ENCODE measurements at regions not wholly inside any gene's neighbourhood (a gene's known extent, or its start where the extent isn't known, plus 50 kb on each side); places are given as distances from the start of the nearest gene placed in this dataset.

GRCh38 chr9:8157683-8158324 lies 358.2 kb upstream of the DMAC1 start:
- no peak overlapping the region for H3K4me3 ChIP-seq (ENCODE audit: low read depth in 1 of 3, low read length in 3 of 3)
- no peaks in the 10 kb centered on the region for H3K36me3 ChIP-seq (ENCODE audit: control insufficient read depth in 4 of 4, insufficient read depth in 3 of 4, low read depth in 1 of 4, low read length in 3 of 4)
- no peak overlapping the region for H3K27ac ChIP-seq (ENCODE audit: low read depth in 1 of 2, low read length in 2 of 2)
- TF ChIP-seq, protein P1, sequence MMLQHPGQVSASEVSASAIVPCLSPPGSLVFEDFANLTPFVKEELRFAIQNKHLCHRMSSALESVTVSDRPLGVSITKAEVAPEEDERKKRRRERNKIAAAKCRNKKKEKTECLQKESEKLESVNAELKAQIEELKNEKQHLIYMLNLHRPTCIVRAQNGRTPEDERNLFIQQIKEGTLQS (IDR thresholded peaks at IDR 0.05), result no peak
- TF ChIP-seq, protein P2, sequence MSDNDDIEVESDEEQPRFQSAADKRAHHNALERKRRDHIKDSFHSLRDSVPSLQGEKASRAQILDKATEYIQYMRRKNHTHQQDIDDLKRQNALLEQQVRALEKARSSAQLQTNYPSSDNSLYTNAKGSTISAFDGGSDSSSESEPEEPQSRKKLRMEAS (IDR thresholded peaks at IDR 0.05), result no peak
- TF ChIP-seq TAF1 (conservative IDR thresholded peaks at IDR 0.05) (no peak), NR2F2 (IDR thresholded peaks at IDR 0.05) (no peak), RAD21 (IDR thresholded peaks at IDR 0.05) (no peak), EGR1 (IDR thresholded peaks at IDR 0.05; ENCODE audit: low read depth in 2 of 2) (no peak), FOXA2 (IDR thresholded peaks at IDR 0.05) (no peak), RXRA (IDR thresholded peaks at IDR 0.05) (no peak), HNF4A (conservative IDR thresholded peaks at IDR 0.05) (no peak), SP1 (IDR thresholded peaks at IDR 0.05) (no peak), REST (IDR thresholded peaks at IDR 0.05) (no peak), JUND (IDR thresholded peaks at IDR 0.05) (no peak), HNF4G (IDR thresholded peaks at IDR 0.05) (no peak), GABPA (IDR thresholded peaks at IDR 0.05 in 1 of 2, conservative IDR thresholded peaks at IDR 0.05 in 1 of 2) (no peak), FOXA1 (IDR thresholded peaks at IDR 0.05) (no peak), YY1 (IDR thresholded peaks at IDR 0.05) (no peak)
- TF ChIP-seq, protein P3, sequence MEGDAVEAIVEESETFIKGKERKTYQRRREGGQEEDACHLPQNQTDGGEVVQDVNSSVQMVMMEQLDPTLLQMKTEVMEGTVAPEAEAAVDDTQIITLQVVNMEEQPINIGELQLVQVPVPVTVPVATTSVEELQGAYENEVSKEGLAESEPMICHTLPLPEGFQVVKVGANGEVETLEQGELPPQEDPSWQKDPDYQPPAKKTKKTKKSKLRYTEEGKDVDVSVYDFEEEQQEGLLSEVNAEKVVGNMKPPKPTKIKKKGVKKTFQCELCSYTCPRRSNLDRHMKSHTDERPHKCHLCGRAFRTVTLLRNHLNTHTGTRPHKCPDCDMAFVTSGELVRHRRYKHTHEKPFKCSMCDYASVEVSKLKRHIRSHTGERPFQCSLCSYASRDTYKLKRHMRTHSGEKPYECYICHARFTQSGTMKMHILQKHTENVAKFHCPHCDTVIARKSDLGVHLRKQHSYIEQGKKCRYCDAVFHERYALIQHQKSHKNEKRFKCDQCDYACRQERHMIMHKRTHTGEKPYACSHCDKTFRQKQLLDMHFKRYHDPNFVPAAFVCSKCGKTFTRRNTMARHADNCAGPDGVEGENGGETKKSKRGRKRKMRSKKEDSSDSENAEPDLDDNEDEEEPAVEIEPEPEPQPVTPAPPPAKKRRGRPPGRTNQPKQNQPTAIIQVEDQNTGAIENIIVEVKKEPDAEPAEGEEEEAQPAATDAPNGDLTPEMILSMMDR (IDR thresholded peaks at IDR 0.05; ENCODE audit: low read depth, low read length, missing input control), result no peak
- TF ChIP-seq, protein P4, sequence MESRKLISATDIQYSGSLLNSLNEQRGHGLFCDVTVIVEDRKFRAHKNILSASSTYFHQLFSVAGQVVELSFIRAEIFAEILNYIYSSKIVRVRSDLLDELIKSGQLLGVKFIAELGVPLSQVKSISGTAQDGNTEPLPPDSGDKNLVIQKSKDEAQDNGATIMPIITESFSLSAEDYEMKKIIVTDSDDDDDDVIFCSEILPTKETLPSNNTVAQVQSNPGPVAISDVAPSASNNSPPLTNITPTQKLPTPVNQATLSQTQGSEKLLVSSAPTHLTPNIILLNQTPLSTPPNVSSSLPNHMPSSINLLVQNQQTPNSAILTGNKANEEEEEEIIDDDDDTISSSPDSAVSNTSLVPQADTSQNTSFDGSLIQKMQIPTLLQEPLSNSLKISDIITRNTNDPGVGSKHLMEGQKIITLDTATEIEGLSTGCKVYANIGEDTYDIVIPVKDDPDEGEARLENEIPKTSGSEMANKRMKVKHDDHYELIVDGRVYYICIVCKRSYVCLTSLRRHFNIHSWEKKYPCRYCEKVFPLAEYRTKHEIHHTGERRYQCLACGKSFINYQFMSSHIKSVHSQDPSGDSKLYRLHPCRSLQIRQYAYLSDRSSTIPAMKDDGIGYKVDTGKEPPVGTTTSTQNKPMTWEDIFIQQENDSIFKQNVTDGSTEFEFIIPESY (IDR thresholded peaks at IDR 0.05), result no peak
- H3K4me1 ChIP-seq (ENCODE audit: control insufficient read depth in 4 of 4, insufficient read depth in 4 of 4, low read length in 3 of 4), result no peaks in the 10 kb centered on the region
- H3K27me3 ChIP-seq (ENCODE audit: control insufficient read depth in 4 of 4, insufficient read depth in 4 of 4, low read length in 3 of 4), result no peaks in the 10 kb centered on the region
- DNase-seq (ENCODE audit: low spot score), result no peak
- WGBS, result 86% methylated on average over 3 of the region's 3 CpGs
- no peaks in the 10 kb centered on the region for H3K9me3 ChIP-seq (ENCODE audit: control insufficient read depth in 4 of 4, low read length in 3 of 4)
- H3K9ac ChIP-seq (ENCODE audit: low read depth in 1 of 2, low read length in 2 of 2), result no peak overlapping the region
